H1 (cell line): ENCODE measurements at regions not wholly inside any gene's neighbourhood (a gene's known extent, or its start where the extent isn't known, plus 50 kb on each side); places are given as distances from the start of the nearest gene placed in this dataset.
"Not testable (repeated sequence)": the region's sequence is repeated elsewhere in the genome, so short reads cannot be mapped to it uniquely, and the experiment has no call there.

Source experiments
- CTCF ChIA-PET: fragments of 300-600 bp; sonication (Branson Sonifier 250); formaldehyde crosslinking; loops from one replicate; lab custom pipeline; 2021; ENCODE audit not compliant: partially characterized antibody; lab: Charles Lee
- POLR2A ChIA-PET: fragments of 300-600 bp; sonication (Branson Sonifier 250); formaldehyde crosslinking; loops from one replicate; lab custom pipeline; 2021; ENCODE audit warnings: inconsistent platforms; ENCODE audit not compliant: partially characterized antibody; lab: Charles Lee
- DNase-seq, 2 experiments: peaks; one replicate each; pipeline versions ENCODE4 v3.0.0 to v3.0.0-alpha.2; 2010 to 2022; ENCODE audit warnings: low spot score in 2 of 2, low read depth in 1 of 2, mixed read lengths in 1 of 2
- FAIRE-seq: peaks from 2 replicates; lab custom pipeline; 2011; peaks lifted over from hg19 to GRCh38; lab: Jason Lieb, UNC
- H2AFZ ChIP-seq: 2 replicates; pipeline ENCODE4 v1.8.1; 2012; ENCODE audit warnings: low read length, inconsistent platforms
- H2AK5ac ChIP-seq: 2 replicates; pipeline ENCODE4 v1.6.1; 2013; ENCODE audit warnings: low read depth, low read length
- H2BK120ac ChIP-seq: replicated peaks from 2 replicates; pipeline ENCODE3; 2013; ENCODE audit warnings: low read depth, low read length, inconsistent platforms
- H2BK12ac ChIP-seq: 2 replicates; pipeline ENCODE4 v1.6.1; 2013; ENCODE audit warnings: low read depth, low read length
- H2BK15ac ChIP-seq: 2 replicates; pipeline ENCODE4 v1.6.1; 2013; ENCODE audit warnings: low read length
- H2BK20ac ChIP-seq: 2 replicates; pipeline ENCODE4 v1.6.1; 2013; ENCODE audit warnings: low read length
- H2BK5ac ChIP-seq: 2 replicates; pipeline ENCODE4 v1.6.1; 2013; ENCODE audit warnings: low read depth, low read length
- H3K14ac ChIP-seq: 2 replicates; pipeline ENCODE4 v1.6.1; 2013; ENCODE audit warnings: inconsistent platforms; ENCODE audit not compliant: insufficient read length
- H3K18ac ChIP-seq: 2 replicates; pipeline ENCODE4 v1.6.1; 2013; ENCODE audit warnings: low read length; ENCODE audit errors: extremely low read depth
- H3K23ac ChIP-seq: 2 replicates; pipeline ENCODE4 v1.6.1; 2013; ENCODE audit warnings: inconsistent platforms; ENCODE audit not compliant: insufficient read length
- H3K23me2 ChIP-seq: 2 replicates; pipeline ENCODE4 v1.6.1; 2013; ENCODE audit warnings: low read depth, low read length
- H3K27ac ChIP-seq: 2 replicates; pipeline ENCODE4 v1.6.1; 2011; ENCODE audit warnings: low read depth, low read length, inconsistent platforms
- H3K27me3 ChIP-seq, 4 experiments: replicated peaks in 1 of 4; 1 replicate in 1 of 4; 2 replicates in 3 of 4; pipeline versions ENCODE4 v1.6.1 to v1.8.1; 2011 to 2013; ENCODE audit warnings: low read length in 3 of 4, mild to moderate bottlenecking in 3 of 4, inconsistent platforms in 2 of 4, mixed read lengths in 2 of 4, moderate library complexity in 1 of 4; ENCODE audit not compliant: control insufficient read depth in 3 of 4, insufficient read depth in 3 of 4; ENCODE audit errors: extremely low read depth in 1 of 4
- H3K36me3 ChIP-seq, 4 experiments: 2 replicates each; pipeline versions ENCODE4 v1.6.1 to v1.8.1; 2011 to 2013; ENCODE audit warnings: mild to moderate bottlenecking in 4 of 4, low read length in 3 of 4, moderate library complexity in 2 of 4, control low read depth in 1 of 4, inconsistent platforms in 1 of 4; ENCODE audit not compliant: insufficient read depth in 4 of 4, control insufficient read depth in 2 of 4
- H3K4ac ChIP-seq: replicated peaks from 2 replicates; pipeline ENCODE3; 2013; ENCODE audit warnings: low read length, low read depth, mixed read lengths, inconsistent platforms; ENCODE audit not compliant: insufficient read length
- H3K4me1 ChIP-seq, 4 experiments: replicated peaks in 1 of 4; 1 replicate in 1 of 4; 2 replicates in 3 of 4; pipeline versions ENCODE4 v1.6.1 to v1.8.1; 2011 to 2013; ENCODE audit warnings: low read length in 3 of 4, inconsistent platforms in 2 of 4, mixed read lengths in 1 of 4; ENCODE audit not compliant: insufficient read depth in 4 of 4, control insufficient read depth in 3 of 4
- H3K4me2 ChIP-seq, 2 experiments: 2 replicates each; pipeline versions ENCODE4 v1.6.1 to v1.8.1; 2011 to 2013; ENCODE audit warnings: low read depth in 2 of 2, low read length in 2 of 2, control low read depth in 1 of 2, inconsistent platforms in 1 of 2, mild to moderate bottlenecking in 1 of 2; ENCODE audit not compliant: insufficient read depth in 1 of 2
- H3K4me3 ChIP-seq, 4 experiments: fragments of 200-600, 300-600 bp in 1 of 4; sonication (generic), shearing (Covaris generic), sonication (Bioruptor Twin) in 1 of 4; 2 replicates each; pipeline versions ENCODE4 v1.5.1 to v1.8.1; 2011 to 2016; ENCODE audit warnings: low read length in 4 of 4, low read depth in 3 of 4, control low read depth in 2 of 4, inconsistent platforms in 2 of 4, mild to moderate bottlenecking in 2 of 4, mixed read lengths in 1 of 4, moderate library complexity in 1 of 4; ENCODE audit not compliant: insufficient read depth in 2 of 4; ENCODE audit errors: extremely low read depth in 1 of 4
- H3K56ac ChIP-seq: replicated peaks from 2 replicates; pipeline ENCODE3; 2013; ENCODE audit warnings: low read depth, mild to moderate bottlenecking, mixed read lengths, low read length, inconsistent platforms; ENCODE audit not compliant: insufficient read length
- H3K79me1 ChIP-seq: 2 replicates; pipeline ENCODE4 v1.6.1; 2013; ENCODE audit warnings: low read depth, low read length, control low read depth
- H3K79me2 ChIP-seq, 2 experiments: 2 replicates each; pipeline versions ENCODE4 v1.6.1 to v1.8.1; 2012 to 2013; ENCODE audit warnings: low read length in 2 of 2, mild to moderate bottlenecking in 2 of 2, inconsistent platforms in 1 of 2; ENCODE audit not compliant: insufficient read depth in 2 of 2, control insufficient read depth in 1 of 2
- H3K9ac ChIP-seq, 4 experiments: replicated peaks in 1 of 4; 1 replicate in 1 of 4; 2 replicates in 3 of 4; pipeline versions ENCODE4 v1.6.1 to v1.8.1; 2011 to 2013; ENCODE audit warnings: low read depth in 3 of 4, low read length in 3 of 4, control low read depth in 2 of 4, mild to moderate bottlenecking in 2 of 4, moderate library complexity in 2 of 4, inconsistent platforms in 1 of 4; ENCODE audit errors: extremely low read depth in 1 of 4
- H3K9me3 ChIP-seq, 2 experiments: 2 replicates each; pipeline versions ENCODE4 v1.6.1 to v1.8.1; 2012 to 2013; ENCODE audit warnings: mild to moderate bottlenecking in 2 of 2, moderate library complexity in 2 of 2, control low read depth in 1 of 2, inconsistent platforms in 1 of 2, low read depth in 1 of 2, low read length in 1 of 2, mixed read lengths in 1 of 2; ENCODE audit not compliant: insufficient read depth in 2 of 2
- H4K20me1 ChIP-seq, 2 experiments: replicated peaks in 1 of 2; 2 replicates each; pipeline versions ENCODE3 to v1.8.1; 2011 to 2013; ENCODE audit warnings: inconsistent platforms in 2 of 2, low read length in 2 of 2, mild to moderate bottlenecking in 1 of 2; ENCODE audit not compliant: insufficient read depth in 2 of 2, control insufficient read depth in 1 of 2
- H4K5ac ChIP-seq: 2 replicates; pipeline ENCODE4 v1.6.1; 2013; ENCODE audit warnings: low read length, low read depth, mixed read lengths, inconsistent platforms; ENCODE audit not compliant: insufficient read length
- H4K8ac ChIP-seq: 2 replicates; pipeline ENCODE4 v1.8.0; 2013; ENCODE audit warnings: mild to moderate bottlenecking, moderate library complexity, low read length, inconsistent platforms; ENCODE audit not compliant: insufficient read depth; ENCODE audit errors: extremely low read depth
- H4K91ac ChIP-seq: replicated peaks from 2 replicates; pipeline ENCODE3; 2013; ENCODE audit warnings: low read length, mixed read lengths, inconsistent platforms; ENCODE audit not compliant: insufficient read length
- GABPA ChIP-seq: IDR thresholded peaks from 2 replicates; pipeline ENCODE4 v1.6.1; 2011; ENCODE audit warnings: mild to moderate bottlenecking, low read length, moderate library complexity, borderline replicate concordance; ENCODE audit not compliant: insufficient read depth
- POLR2AphosphoS5 ChIP-seq: IDR thresholded peaks from 2 replicates; pipeline ENCODE4 v1.6.1; 2011; ENCODE audit warnings: low read depth, low read length
- RFX5 ChIP-seq: IDR thresholded peaks from 2 replicates; pipeline ENCODE4 v1.6.1; 2011; ENCODE audit warnings: low read depth, low read length, improper control_type of control experiment, borderline replicate concordance
- SP4 ChIP-seq: IDR thresholded peaks from 2 replicates; pipeline ENCODE4 v1.6.1; 2012; ENCODE audit warnings: low read length, inconsistent platforms
- TAF7 ChIP-seq: optimal IDR thresholded peaks from 2 replicates; pipeline ENCODE3; 2011; ENCODE audit warnings: low read depth, mild to moderate bottlenecking, inconsistent platforms, low read length, moderate library complexity, borderline replicate concordance
- WGBS, 2 experiments: shearing (Covaris generic) in 1 of 2; methylation state at CpG; one replicate each; pipeline versions ENCODE4 v1.1.6 to v1.1.7; 2013 to 2015; ENCODE audit warnings: low lambda C conversion rate in 2 of 2, mixed read lengths in 2 of 2, inconsistent platforms in 1 of 2, low coverage in 1 of 2, missing lambda C conversion rate in 1 of 2; ENCODE audit not compliant: insufficient replicate concordance in 2 of 2, insufficient coverage in 1 of 2, insufficient read length in 1 of 2; ENCODE audit errors: extremely low coverage in 1 of 2, missing lambda C conversion rate in 1 of 2; 5-methylcytosine and 5-hydroxymethylcytosine counted together
- TF ChIP-seq, protein P1 (sequence below): IDR thresholded peaks from 2 replicates; pipeline ENCODE4 v1.6.1; 2012; ENCODE audit warnings: low read length, inconsistent platforms

DNA sequence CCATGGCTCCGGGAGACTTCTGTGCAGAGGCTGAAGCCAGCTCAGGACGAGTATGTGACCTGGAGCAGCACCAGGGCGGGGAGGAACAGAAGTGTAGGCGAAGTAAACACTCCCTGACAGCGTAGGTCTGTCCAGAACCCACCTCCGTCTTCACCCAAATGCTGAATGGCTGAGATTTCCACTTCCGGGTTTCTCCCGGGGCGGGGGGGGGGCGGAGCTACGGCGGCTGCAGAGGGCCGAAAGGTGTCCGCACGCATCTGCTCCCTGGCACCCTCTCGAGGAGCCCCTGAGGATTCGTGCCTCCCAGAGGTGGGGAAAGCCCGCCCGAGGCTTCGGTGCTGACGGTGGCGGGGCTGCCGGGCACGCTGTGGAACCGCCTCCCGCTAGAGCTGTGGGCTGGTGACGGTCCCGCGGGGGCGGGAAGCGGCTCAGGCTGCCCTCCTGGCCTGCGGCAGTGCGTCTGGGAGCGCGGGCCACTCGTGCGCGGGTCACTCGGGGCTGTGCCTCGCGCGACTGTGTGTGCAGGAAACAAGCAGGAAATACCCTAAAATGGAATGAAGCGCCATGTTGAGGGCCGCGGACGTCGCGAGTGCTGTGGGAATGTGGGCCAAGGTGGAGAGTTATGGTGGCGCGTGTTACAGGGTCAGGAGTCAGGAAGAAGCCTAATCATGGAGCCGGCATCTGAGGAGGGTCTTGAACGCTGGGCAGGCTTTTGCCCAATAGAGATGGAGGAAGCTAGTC is 1425.4 kb downstream of the FOXD4L5 start (continued):
- TF ChIP-seq, protein P1, sequence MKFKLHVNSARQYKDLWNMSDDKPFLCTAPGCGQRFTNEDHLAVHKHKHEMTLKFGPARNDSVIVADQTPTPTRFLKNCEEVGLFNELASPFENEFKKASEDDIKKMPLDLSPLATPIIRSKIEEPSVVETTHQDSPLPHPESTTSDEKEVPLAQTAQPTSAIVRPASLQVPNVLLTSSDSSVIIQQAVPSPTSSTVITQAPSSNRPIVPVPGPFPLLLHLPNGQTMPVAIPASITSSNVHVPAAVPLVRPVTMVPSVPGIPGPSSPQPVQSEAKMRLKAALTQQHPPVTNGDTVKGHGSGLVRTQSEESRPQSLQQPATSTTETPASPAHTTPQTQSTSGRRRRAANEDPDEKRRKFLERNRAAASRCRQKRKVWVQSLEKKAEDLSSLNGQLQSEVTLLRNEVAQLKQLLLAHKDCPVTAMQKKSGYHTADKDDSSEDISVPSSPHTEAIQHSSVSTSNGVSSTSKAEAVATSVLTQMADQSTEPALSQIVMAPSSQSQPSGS, result no peak
- TF ChIP-seq POLR2AphosphoS5 (no peak), GABPA (no peak), SP4 (no peak), RFX5 (no peak), TAF7 (no peak)

DNA sequence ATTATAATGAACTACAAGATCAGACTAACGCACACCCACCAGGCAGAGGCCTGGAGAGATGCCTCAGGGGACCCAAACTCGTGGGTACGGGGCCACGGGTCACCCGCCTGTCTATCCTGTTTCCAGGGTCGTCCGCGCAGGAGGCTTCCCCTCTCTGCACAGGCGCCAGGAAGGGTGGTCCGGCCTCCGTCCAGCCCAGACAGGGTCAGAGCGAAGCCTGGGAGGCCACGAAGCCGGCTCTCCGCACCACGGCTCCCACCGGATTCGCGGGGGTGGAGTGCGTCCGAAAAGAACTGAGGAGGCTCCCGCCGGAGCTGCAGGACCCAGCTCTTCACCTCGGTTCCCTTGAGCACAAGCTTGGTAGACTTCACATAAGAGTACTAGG is 1425.9 kb downstream of the FOXD4L5 start:
- H3K9ac ChIP-seq, POLR2A ChIA-PET: not testable (repeated sequence)

More for the DNA sequence above, 1425.9 kb downstream of the FOXD4L5 start:
- H4K5ac ChIP-seq, H2BK20ac ChIP-seq, H2BK12ac ChIP-seq, H3K4ac ChIP-seq, H3K79me2 ChIP-seq, H3K36me3 ChIP-seq, H3K79me1 ChIP-seq, H4K91ac ChIP-seq, H3K4me1 ChIP-seq, H2AK5ac ChIP-seq, H2BK5ac ChIP-seq, H3K56ac ChIP-seq, FAIRE-seq, H2AFZ ChIP-seq, H3K27me3 ChIP-seq, H3K14ac ChIP-seq, H3K4me3 ChIP-seq, H3K23me2 ChIP-seq, CTCF ChIA-PET, DNase-seq, H4K8ac ChIP-seq, H3K27ac ChIP-seq, H3K4me2 ChIP-seq, H2BK120ac ChIP-seq, H2BK15ac ChIP-seq, H3K18ac ChIP-seq, H4K20me1 ChIP-seq, H3K23ac ChIP-seq: not testable (repeated sequence)
- WGBS, 2 experiments, result 90% methylated on average over 22 of the region's 24 CpGs; no CpG with 5 or more reads in 1 of the 2 experiments
- peaks cover 2 to 23% of the 10 kb centered on the region in 2 experiments; a peak in 2 of 4 replicates for H3K9me3 ChIP-seq
